GM10248 (cell line): ENCODE measurements at regions not wholly inside any gene's neighbourhood (a gene's known extent, or its start where the extent isn't known, plus 50 kb on each side); places are given as distances from the start of the nearest gene placed in this dataset.

Source experiments
- CTCF ChIA-PET: fragments of 300-600 bp; sonication (Branson Sonifier 250); formaldehyde crosslinking; extraction: SDS; loops from one replicate; lab custom pipeline; 2021; ENCODE audit warnings: antibody characterized with exemption; lab: Yijun Ruan, JAX
- POLR2A ChIA-PET: fragments of 350-650 bp; sonication (Branson Sonifier 250); formaldehyde crosslinking; extraction: SDS; loops from one replicate; lab custom pipeline; 2020; ENCODE audit warnings: antibody characterized with exemption; lab: Yijun Ruan, JAX
- DNase-seq: peaks from one replicate; pipeline ENCODE4 v3.0.0; 2012; ENCODE audit errors: extremely low spot score
- CTCF ChIP-seq: IDR thresholded peaks from 2 replicates; pipeline ENCODE4 v1.5.1; 2012; ENCODE audit warnings: mild to moderate bottlenecking, low read depth; ENCODE audit errors: extremely low read depth, missing control alignments, control extremely low read depth

DNA sequence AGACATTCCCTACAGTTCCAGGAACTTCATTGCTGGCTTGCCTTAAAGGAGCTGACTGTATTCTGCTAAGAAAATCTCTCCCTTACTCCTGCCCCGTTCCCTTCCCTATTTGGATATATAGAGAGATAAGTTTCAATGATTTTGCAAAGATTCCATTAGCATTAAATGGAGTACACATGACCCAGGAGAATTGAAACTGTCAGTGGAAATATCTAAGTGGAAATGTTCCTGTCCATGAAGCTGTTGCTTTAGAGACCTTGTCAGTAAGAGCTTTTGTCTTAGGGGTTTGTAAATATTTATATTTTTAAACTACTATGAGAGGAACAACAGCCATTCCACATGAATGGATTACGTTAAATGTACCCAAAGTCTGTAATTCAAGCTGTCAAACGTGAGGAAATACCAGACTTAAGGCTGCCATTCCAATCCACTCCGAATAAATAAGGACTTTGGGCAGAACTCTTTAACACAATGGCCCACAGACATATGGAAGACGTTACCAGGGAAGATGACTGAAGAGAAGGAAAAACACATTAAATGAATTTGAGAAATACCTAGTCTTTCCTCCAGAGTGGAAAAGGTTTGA is 387.1 kb upstream of the PAPPA start:
- TF ChIP-seq CTCF = no peak
- DNase-seq = no peak
- CTCF ChIA-PET = interaction anchor here (0.7 to 1.5 kb wide), 2 partner anchors 14 to 30 kb away, joined by 3 to 5 read pairs; no protein-coding TSS in a partner anchor
- POLR2A ChIA-PET = no interaction called here

DNA sequence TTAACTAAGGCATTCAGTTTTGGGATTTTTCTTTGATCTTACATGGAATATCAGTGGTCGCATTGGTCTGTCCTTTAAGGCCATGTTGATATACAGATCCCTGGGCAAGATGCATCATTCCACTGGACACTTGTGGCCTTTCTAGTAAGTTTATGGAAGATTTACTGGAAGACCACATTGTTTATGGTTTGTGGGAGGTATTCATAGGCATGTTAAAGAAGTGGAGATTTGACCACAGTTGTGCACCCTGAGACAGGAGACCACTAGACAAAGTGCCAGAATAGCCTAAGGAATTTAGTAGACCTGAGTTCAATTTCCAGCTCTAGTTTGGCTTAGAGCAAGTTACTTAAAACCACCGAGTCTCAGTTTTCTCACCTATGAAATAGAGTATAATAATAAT is 383.1 kb upstream of the PAPPA start:
- ChIA-PET POLR2A (no interaction called here), CTCF (no interaction called here)
- DNase-seq = no peak
- no peak for TF ChIP-seq CTCF

GRCh38 chr9:115775659-115776058 is 377.9 kb upstream of the PAPPA start:
- ChIA-PET POLR2A (no interaction called here), CTCF (no interaction called here)
- no peak for DNase-seq
- no peak for TF ChIP-seq CTCF

- DNase-seq = no peak
- ChIA-PET POLR2A (no interaction called here), CTCF (no interaction called here)
- TF ChIP-seq CTCF = no peak
These were observed 376.0 kb upstream of the PAPPA start for GRCh38 chr9:115777610-115778009.

DNA sequence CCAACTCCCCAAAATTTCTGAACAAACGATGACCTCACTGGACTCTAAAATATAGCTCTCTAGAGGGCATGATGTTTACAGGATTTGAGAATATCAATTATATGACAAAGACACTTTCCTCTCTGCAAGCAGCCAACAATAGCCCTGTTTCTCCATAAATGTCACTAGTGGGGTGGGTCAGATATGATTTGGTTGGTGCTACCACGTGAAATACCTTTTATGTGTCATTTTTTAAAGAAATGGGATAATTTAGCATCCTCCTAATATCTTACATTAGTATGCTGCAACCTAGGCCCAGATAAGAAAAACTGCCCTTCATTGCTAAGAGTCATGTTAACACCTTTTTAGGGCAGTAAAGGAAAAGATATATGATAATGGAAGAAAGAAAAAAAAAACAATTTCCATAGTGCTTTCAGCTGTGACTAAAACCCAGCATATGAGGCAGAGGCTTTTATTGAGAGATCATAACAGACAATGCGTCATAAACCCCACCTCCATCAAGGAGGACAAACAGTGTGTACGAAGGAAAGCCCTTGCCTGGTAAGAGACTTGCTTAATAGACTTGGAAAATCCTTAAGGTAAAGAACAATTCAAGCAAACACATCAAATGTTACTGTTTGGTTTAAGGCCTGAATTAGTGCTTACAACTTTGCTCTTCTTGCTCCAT is 372.4 kb upstream of the PAPPA start:
- POLR2A ChIA-PET = no interaction called here
- CTCF ChIA-PET = no interaction called here
- no peak for TF ChIP-seq CTCF
- DNase-seq = no peak

DNA sequence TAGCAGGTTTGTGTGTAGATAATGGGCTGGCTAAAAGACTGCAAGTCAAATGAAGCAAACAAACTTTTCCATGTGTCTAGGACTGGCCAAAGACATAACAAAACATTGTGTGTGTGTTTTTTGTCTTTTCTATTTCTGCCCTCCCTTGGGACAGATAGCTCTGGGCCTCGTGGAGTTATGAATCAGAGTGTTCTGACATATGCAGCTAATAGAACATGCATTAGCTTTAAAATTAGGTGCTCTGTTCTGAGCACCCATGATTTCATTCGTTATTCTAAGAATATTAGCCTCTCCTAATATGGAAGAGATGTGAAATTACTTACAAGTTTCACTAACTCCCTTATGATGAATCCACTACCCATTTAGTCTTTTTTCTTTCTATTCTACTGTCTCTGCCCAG is 367.3 kb upstream of the PAPPA start:
- ChIA-PET CTCF (no interaction called here), POLR2A (no interaction called here)
- DNase-seq = no peak
- no peak for TF ChIP-seq CTCF
